NCI-H1417 (cell line): ENCODE measurements at regions not wholly inside any gene's neighbourhood (a gene's known extent, or its start where the extent isn't known, plus 50 kb on each side); places are given as distances from the start of the nearest gene placed in this dataset.
"Not testable (repeated sequence)": the region's sequence is repeated elsewhere in the genome, so short reads cannot be mapped to it uniquely, and the experiment has no call there.

ENCODE experiments used
- DNase-seq, 3 experiments: peaks; one replicate each; lab custom pipeline; 2025; lab: John Stamatoyannopoulos, UW

DNA sequence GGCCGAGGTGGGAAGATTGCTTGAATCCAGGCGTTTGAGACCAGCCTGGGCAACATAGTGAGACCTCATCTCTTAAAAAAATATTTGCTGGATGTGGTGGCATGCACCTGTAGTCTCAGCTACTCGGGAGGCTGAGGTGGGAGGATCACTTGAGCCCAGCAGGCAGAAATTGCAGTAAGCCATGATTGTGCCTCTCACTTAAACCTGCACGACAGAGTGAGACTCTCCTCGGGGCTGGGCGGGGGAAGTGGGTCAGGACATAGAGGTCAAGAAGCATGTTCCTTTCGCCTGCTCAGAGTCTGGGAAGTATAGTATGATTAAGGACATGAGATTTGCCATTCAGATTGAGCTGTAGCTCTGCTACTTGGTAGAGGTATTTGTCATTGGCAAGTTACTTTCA lies 52.3 kb downstream of the SEPTIN7 start:
- not testable (repeated sequence) for DNase-seq

DNA sequence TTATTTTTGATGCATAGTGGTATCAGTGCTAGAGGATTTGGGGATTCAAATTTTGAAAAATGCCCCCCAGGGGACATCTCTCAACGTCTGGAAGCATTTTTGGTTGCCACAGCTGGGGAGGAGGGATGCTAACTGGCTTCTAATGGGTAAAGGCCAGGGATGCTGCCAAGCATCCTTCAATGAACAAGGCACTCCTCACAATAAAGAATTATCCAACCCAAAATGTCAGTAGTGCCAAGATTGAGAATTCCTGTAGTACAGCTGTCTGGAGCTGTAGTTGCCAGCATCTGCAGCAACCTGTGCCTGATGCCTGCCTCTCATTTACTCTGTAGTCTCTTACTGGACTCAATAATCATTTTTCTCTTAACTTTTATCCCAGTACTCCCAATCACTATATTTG lies 53.5 kb downstream of the SEPTIN7 start:
- no peak for DNase-seq

DNA sequence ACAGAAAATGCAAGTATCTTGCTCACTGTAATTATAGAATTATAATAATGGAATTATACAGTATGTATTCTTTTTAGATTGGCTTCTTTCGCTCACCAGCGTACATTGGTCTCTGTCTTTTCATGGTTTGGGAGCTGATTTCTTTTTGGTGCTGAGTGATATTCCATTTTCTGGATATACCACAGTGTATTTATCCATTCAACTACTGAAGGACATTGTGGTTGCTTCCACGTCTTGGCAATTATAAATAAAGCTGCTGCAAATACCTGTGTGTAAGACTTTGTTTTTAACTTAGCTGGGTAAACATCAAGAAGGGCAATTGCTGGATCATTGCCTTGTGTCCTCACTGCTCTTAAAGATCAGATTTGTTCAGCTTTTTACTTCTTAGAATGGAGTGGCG lies 55.3 kb downstream of the SEPTIN7 start:
- DNase-seq = no peak

DNA sequence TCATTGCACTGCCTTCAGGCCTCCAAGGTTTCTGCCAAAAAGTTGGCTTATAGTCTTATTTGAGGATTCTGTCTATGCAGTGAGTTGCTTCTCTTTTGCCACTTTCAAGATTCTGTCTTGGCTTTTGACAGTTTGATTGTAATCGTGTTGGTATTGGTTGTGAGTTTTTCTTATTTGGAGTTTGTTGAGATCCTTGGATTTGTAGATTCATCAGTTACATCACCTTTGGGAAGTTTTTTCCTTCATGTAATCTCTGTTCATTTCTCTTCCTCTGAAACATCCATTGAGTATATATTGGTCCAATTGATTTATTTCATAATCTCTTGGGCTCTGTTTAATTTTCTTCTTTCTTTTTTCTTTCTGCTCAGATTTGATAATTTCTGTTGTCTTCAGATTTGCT lies 59.8 kb downstream of the SEPTIN7 start:
- DNase-seq = no peak

DNA sequence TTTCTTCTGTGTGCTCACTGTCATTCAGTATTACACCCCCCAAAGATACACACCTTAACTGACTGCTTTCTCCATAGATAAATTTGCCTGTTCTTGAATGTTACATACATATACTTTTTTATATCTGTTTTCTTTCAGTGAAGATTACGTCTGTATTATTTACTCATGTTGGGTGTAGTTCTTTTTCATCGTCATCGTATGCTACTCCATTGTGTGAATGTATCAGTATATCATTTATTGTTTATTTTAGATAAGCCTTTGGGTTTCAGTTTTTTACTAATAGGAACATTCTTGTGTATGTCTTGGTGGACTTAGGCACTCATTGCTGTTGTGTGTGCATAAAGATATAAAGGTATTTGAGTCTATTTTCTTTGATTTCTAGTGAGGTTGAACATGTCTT lies 64.4 kb downstream of the SEPTIN7 start:
- no peak for DNase-seq

DNA sequence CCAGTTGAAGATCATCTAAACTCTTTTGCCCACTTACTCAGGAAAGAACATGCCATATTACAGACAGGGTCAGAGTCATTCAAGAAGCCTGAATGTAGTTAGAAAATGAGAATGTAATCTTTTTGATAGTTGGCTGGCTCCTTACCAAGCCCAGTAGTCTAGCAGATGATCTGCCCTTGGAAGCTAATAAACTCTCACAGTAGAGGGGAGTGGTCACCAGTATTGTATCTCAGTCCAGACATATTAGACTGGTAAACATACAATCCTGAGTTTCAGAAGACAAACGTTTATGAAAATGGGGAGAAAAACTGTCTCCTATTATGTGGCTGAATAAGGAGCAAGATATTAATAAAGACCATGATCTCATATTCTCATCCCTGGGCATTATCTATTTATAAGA lies 65.3 kb downstream of the SEPTIN7 start:
- no peak for DNase-seq

DNA sequence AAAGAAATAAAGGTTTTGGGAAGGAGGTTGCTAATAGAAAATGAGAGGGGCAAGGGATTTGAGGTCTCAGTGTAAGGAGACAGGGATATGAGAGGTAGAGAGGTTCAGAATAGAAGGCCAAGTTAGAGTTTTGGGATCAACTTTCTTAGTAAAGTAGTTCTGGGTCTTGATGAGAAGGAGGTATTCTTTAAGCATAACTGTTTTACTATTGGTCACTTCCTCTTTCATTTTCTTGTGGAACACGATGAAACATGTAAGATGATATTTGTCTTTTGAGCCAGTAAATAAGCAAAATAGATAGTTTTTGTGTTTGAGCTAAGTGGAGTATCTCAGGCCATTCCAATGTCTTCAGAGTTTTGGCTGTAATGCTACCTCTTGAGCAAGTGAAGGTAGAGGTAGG lies 68.3 kb downstream of the SEPTIN7 start:
- DNase-seq = not testable (repeated sequence)

DNA sequence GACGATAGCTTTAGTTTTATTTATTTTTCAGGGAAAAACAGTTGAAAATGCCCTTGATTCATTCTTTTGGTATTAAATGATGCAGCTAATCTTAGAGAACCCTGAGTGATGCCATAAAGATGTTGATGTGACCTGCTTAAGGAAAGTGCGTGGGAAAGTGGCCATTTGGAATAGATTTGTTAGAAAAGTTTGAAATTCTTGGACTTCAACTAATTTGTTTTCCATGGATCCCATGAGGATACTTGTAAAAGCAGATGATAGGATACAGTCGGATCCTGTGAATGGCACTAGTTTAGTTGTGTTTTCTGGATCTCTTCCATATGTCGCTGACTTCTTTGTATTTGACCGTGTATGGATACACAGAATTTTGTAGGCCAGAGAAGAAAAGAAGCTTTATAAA lies 69.0 kb downstream of the SEPTIN7 start:
- DNase-seq = no peak

DNA sequence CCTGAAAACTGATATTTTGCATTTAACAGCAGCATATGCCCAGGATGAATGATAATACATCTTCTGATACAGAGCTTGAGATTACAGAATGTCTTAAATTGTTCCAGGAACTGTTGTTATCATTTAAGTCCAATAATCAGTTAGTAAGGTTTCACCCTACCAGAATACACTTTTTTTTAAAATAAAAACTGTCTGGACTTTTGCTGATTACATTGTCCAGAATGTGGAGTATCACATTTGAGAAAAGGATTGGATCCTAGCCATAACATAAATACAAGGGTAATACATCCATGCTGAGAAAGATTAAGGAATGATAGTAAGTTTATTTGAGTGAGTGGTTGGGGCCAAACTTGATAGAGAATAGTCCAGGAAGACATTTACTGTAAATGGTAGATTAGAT lies 71.0 kb downstream of the SEPTIN7 start:
- DNase-seq = no peak

DNA sequence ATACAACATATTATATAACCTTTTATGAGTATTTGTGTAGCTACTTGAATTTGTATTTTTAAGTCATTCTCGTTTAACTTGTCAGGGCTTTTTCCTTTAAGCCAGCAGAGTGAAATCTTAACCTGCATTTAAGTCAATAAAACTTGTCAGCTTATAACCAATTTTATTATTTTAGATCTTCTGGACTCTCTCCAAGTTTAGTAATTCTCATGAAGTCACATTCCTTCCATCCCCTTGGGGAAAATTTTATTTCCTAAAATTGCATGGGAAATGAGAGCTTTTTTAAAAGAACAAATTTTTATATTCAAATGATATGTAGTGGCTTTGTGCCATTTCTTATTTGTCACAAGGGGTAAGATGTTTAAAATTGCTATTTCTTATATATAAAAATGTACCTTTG lies 74.0 kb downstream of the SEPTIN7 start:
- no peak for DNase-seq

DNA sequence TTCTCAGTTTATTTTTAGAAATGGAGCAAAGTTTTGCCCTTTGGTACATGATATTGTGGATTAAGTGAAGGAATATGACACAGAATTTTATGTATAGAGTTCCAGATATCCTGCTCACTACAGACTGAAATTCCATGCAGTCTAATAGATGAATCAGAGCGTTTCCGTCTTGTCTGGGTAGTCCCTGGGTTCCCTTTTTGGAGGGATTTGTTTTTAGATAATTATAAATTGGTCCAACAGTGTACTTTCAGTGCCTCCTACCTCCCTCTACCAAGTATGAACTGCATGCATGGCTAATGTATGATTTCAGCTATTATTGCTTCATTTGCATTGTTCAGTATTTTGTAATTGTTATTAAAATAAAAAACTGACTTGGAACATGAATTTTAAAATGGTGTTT lies 74.4 kb downstream of the SEPTIN7 start:
- no peak for DNase-seq

DNA sequence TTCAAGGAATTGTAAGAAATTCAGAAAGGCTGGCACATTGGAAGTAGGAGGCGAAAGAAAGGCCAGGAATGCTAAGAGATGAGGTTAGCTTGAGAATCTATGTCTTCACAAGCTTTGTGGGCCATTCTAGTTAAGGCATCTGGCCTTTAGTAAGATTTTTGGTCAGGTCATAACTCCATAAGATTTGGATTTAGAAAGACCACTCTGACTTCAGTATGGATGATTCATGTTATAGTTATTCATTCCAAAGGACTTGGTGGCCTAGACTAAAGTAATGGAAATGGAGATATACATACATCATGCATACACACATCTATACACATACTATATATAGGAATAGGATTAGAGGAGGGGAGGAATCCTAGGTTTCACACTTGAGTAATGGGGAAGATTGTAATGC lies 77.5 kb downstream of the SEPTIN7 start:
- DNase-seq = no peak

DNA sequence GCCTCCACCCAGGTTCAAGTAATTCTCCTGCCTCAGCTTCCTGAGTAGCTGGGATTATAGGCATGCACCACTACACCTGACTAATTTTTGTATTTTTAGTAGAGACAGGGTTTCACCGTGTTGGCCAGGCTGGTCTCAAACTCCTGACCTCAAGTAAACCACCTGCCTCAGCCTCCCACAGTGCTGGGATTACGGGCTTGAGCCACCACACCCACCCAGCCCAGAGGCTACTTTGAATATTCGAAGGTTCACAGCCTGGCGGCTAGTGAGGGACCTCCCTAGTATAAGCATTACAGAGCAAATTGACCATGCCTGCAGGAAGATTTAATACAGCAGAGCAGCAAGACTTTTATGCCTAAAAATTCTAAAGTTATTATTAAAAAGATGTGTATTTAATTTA lies 86.6 kb downstream of the SEPTIN7 start:
- not testable (repeated sequence) for DNase-seq

DNA sequence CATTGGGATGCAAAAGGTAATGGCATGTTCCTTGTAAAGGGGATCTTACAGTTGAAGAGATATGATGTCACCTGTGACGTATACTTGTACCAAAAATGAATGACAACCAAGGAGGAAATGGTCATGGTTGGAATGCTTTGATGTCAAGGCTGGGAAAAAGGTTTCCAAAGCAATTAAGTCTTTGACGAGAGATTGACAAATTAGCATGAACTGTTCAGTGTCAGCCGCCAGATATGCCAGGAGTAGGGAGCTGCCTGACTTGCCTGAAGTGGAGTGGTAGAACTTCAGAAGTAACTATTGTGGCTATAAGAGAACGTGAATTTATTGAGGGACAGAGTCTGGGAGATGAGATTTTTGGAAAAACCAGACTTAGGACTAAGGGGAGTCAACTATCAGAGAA lies 88.1 kb downstream of the SEPTIN7 start:
- DNase-seq = no peak

DNA sequence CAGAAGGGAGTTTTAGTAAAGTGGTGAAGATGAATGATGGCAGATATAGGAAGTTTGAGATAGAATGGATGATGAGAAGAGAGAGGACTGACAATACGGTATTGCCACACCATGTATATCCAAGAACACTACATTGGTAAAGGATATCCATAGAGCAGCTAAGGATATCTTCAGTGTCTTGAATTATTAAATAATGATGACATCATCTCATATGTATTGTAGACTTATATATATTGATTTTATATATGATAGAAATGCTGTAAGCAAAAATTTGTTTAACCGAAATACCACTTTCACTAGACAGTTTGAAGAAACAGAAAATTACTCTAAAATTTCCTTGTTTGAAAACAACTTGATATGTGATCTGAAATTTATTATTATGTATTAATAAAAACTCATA lies 89.0 kb downstream of the SEPTIN7 start:
- no peak for DNase-seq

DNA sequence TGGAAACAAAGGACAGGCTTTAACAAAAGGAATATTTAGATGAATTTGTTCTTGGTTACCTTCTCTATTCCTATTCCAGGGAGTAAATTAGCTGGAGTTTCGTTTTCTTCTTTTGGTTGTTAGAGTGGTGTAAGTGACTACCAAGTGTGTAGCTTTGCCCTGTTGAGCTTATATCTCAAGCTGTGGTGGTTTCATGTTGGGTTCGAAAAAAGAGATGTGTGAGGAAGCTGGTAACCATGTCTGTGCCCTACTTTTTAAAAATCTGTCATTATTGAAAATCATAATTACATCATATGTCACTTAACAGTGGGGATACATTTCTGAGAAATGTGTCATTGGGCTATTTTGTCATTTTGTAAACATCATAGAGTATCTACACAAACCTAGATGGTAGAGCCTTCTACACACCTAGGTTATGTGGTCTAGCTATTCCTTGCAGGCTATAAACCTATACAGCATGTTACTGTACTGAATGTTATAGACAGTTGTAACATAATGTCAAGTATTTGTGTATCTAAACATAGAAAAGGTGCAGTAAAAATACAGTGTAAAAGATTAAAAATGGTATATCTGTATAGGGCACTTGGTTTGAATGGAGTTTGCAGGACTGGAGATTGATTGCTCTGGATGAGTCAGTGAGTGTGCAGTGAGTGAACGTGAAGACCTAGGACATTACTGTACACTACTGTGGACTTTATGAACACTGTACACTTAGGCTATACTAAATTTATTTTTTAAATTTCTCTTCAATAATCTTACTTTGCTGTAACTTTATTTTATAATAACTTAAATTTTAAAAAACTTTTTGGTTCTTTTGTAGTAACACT lies 90.4 kb downstream of the SEPTIN7 start:
- no peak for DNase-seq

DNA sequence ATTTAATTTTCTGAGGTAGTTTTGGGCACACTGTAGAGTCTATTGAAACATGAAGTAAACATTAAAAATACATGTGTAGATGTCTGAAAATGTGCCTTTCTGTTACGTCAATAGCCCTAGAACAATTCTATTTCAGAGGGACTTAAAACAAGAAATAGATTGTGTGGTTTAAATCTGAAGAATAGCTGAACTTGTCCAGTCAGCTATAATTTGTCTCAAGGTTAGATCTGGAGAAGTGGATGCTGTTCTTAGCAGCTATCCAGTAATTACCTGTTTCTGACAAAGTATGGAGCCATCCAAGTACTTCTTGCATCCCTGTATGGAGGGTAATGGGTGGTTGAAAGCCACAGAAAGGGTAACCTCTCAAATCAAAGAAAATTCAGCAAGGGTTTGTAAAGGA lies 92.8 kb downstream of the SEPTIN7 start:
- DNase-seq = no peak

DNA sequence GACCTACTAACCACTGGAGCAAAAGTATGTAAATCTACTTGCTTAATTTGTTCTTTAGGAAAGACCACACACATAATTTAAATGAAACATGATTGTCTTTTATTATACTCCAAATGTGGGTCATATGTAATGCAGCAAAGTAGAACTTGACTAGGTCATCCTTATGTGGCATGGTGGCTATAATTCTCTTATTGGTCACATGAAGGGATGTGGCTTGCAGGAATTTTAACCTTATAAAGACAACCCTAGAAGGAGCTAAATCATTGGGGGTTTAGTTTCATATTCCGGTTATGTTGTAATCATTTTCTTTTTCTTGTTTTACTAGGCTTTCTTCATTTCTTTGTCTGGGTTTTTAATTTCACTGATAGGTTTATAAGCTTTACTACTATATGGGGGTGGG lies 93.9 kb downstream of the SEPTIN7 start:
- DNase-seq = no peak

DNA sequence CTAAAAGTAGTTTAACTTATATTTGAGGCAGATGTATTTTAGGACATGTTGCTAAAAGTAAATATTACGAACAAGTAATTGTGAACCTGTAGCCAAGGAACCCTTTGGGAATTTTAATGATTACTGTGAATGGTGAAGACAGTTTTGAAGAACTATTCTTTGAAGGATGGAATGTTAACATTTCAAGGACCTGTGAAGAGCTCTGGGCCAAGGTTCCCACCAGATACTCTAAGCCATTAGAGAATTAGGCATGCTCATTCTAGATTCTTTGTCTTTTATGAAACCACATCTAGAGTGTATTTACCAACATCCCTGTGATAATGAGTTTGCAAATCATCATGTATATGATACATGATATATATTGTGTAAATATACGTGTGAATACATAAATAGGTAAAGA lies 99.8 kb downstream of the SEPTIN7 start:
- no peak for DNase-seq

DNA sequence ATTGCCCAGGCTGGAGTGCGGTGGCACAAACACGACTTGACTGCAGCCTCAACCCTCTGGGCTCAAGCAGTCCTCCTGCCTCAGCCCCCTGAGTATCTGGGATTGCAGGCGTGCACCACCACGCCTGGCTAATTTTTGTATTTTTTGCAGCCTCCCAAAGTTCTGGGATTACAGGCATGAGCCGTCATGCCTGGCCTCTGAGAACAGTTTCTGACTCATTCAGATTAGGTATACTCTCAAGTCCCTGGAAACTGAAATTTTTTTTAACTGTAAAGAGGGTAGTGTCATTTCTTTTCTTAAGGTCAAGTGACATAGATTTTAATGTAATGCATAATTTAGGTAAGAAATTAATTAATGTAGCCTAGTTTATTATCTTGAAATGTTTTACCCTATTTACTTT lies 104.7 kb downstream of the SEPTIN7 start:
- no peak for DNase-seq

DNA sequence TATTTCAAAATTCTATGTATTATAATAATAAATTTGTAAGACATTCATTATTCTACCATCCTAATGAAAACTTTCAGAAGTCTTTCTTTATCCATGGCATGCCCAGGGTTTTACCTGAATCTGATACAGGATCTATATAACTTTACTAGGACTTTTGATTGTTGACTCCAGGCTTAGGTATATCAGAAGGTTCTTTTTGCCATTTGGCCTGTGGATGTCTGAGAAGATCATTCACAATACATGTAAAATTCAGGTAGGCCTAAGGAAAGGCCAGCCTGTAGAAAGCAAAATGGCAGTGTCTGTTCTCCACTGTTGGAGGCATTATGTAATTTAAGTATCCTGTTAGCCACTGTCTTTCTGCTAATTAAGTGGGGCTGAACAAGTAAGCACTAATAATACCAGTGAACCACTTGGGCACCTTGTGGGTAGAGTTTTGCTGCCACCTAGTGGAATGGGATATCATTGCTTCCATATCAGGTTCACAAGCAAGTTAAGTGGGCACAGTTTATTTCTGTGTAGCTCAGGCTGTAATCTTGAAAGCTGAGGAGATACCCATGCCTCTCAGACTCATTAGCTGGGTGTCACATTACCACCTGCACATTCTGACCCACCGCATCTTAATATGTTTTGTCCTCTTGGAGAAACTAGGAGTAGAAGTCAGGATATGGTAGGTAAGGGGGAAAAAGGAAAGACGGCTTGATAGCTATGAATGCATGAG lies 105.5 kb downstream of the SEPTIN7 start:
- peak; percentile 64 to 92 (median 69) for DNase-seq

DNA sequence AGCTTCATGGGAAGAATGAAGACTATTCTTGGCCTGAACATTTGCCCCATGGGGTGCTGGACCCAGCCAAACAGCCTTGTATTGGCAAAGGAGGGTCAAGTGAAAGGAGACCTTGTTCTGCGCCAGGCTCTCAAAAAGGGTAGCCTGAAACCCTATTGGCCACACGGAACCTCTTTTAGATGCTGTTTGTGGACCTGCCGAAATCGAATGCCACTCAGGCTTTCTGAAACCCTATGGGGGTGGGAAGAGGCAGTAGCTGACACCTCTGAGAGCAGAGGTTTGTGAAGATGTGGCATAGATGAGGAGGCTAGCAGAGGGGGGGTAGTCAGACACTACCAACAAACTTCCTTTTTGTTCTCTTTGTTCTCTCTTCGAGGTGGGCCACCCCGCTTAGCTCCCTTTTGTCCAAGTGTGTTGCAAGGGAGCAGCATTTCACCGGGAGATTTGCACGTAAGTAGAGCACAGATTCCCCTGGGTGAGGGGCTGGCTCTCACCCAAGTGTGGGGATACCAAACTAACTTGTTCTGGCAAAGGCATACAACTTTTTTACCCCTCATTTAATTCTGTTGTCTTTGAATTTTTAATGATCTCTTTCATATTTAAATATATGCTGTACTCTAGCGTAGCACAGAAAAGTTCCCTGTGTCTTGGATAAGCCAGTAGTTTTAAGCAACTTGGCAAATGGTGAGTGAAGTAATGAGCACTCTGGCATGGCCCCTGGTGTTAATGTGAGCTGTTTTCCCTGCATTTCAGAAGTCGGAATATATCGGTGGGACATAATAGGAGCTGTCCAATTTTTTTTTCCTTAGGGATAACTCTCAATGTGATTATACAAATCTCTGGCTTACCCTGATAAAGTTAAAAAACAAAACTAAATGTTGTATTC lies 107.7 kb downstream of the SEPTIN7 start:
- DNase-seq = no peak
